Endothelial cell of umbilical vein (primary cell): ENCODE measurements at regions not wholly inside any gene's neighbourhood (a gene's known extent, or its start where the extent isn't known, plus 50 kb on each side); places are given as distances from the start of the nearest gene placed in this dataset.

Experiments used
- BruUV-seq: library from RNA; stranded (reverse); fragments of 400-500 nt; replicated peaks from 2 replicates; lab custom pipeline; 2021; lab: Mats Ljungman, UMichigan
- CTCF ChIA-PET: fragments of 300-600, 350-600 bp; sonication (Branson Sonifier 250); formaldehyde crosslinking; loops from one replicate; lab custom pipeline; 2021; ENCODE audit warnings: antibody characterized with exemption, inconsistent platforms; lab: Charles Lee
- POLR2A ChIA-PET: fragments of 300-600, 350-600 bp; sonication (Branson Sonifier 250); formaldehyde crosslinking; loops from one replicate; lab custom pipeline; 2021; ENCODE audit warnings: antibody characterized with exemption, inconsistent platforms; lab: Charles Lee
- DNase-seq: peaks from one replicate; pipeline ENCODE4 v3.0.0-alpha.2; 2011; ENCODE audit warnings: low read depth, low spot score
- FAIRE-seq: peaks from 2 replicates; lab custom pipeline; 2011; peaks lifted over from hg19 to GRCh38; lab: Jason Lieb, UNC
- H2AFZ ChIP-seq: 2 replicates; pipeline ENCODE4 v1.6.0; 2012; ENCODE audit warnings: low read depth, low read length, control low read depth, inconsistent platforms
- H3K27ac ChIP-seq: 2 replicates; pipeline ENCODE4 v1.5.1; 2011; ENCODE audit warnings: low read depth, mild to moderate bottlenecking, control low read depth, low read length, moderate library complexity; ENCODE audit not compliant: insufficient read depth
- H3K27me3 ChIP-seq, 2 experiments: 2 replicates each; pipeline versions ENCODE4 v1.6.0 to v1.6.1; 2011; ENCODE audit warnings: low read length in 2 of 2, mixed read lengths in 1 of 2; ENCODE audit not compliant: control insufficient read depth in 2 of 2, insufficient read depth in 2 of 2
- H3K36me3 ChIP-seq, 2 experiments: 2 replicates in 1 of 2; 3 replicates in 1 of 2; pipeline ENCODE4 v1.5.1; 2011; ENCODE audit warnings: low read length in 2 of 2, mild to moderate bottlenecking in 1 of 2, moderate library complexity in 1 of 2; ENCODE audit not compliant: control insufficient read depth in 2 of 2, insufficient read depth in 2 of 2; ENCODE audit errors: extremely low read depth in 1 of 2
- H3K4me1 ChIP-seq: 3 replicates; pipeline ENCODE4 v1.5.1; 2011; ENCODE audit warnings: mild to moderate bottlenecking, low read length; ENCODE audit not compliant: control insufficient read depth, insufficient read depth; ENCODE audit errors: extremely low read depth
- H3K4me2 ChIP-seq: 2 replicates; pipeline ENCODE4 v1.6.1; 2011; ENCODE audit warnings: low read length, control low read depth, mixed read lengths; ENCODE audit not compliant: insufficient read depth
- H3K4me3 ChIP-seq, 3 experiments: fragments of 200-600 bp in 1 of 3; sonication (generic), shearing (Covaris generic) in 1 of 3; replicated peaks in 1 of 3; 2 replicates each; pipeline ENCODE4 v1.5.1; 2011 to 2016; ENCODE audit warnings: control low read depth in 3 of 3, low read length in 3 of 3, mild to moderate bottlenecking in 2 of 3, inconsistent platforms in 1 of 3, low read depth in 1 of 3, moderate library complexity in 1 of 3; ENCODE audit not compliant: insufficient read depth in 1 of 3
- H3K79me2 ChIP-seq: 2 replicates; pipeline ENCODE4 v1.6.0; 2012; ENCODE audit warnings: low read length, inconsistent platforms; ENCODE audit not compliant: control insufficient read depth, insufficient read depth
- H3K9ac ChIP-seq: replicated peaks from 2 replicates; pipeline ENCODE3; 2011; ENCODE audit warnings: low read length, control low read depth; ENCODE audit not compliant: insufficient read depth; ENCODE audit errors: extremely low read depth
- H3K9me1 ChIP-seq: replicated peaks from 3 replicates; pipeline ENCODE4 v1.6.0; 2011; ENCODE audit warnings: mild to moderate bottlenecking, low read length; ENCODE audit not compliant: control insufficient read depth, insufficient read depth; ENCODE audit errors: extremely low read depth
- H3K9me3 ChIP-seq: replicated peaks from 2 replicates; pipeline ENCODE4 v1.5.1; 2012; ENCODE audit warnings: low read length, inconsistent platforms; ENCODE audit not compliant: control insufficient read depth, insufficient read depth
- H4K20me1 ChIP-seq: replicated peaks from 2 replicates; pipeline ENCODE3; 2011; ENCODE audit warnings: mild to moderate bottlenecking, low read length; ENCODE audit not compliant: control insufficient read depth, insufficient read depth; ENCODE audit errors: extremely low read depth
- CTCF ChIP-seq, 2 donors: IDR thresholded peaks; 1 replicate in 1 of 2; 2 replicates in 1 of 2; pipeline ENCODE4 v1.5.1; 2011; ENCODE audit warnings: low read length in 2 of 2, mild to moderate bottlenecking in 2 of 2, moderate library complexity in 2 of 2, control low read depth in 1 of 2, inconsistent platforms in 1 of 2, low read depth in 1 of 2; ENCODE audit not compliant: insufficient read depth in 1 of 2; ENCODE audit errors: extremely low read depth in 1 of 2
- EZH2 ChIP-seq: IDR thresholded peaks from 2 replicates; pipeline ENCODE4 v1.6.1; 2012; ENCODE audit warnings: borderline replicate concordance, low read depth, mild to moderate bottlenecking, moderate library complexity, low read length, inconsistent platforms; ENCODE audit not compliant: severe bottlenecking
- FOS ChIP-seq: IDR thresholded peaks from 2 replicates; pipeline ENCODE4 v1.6.1; 2011; ENCODE audit warnings: mild to moderate bottlenecking, low read length, moderate library complexity, borderline replicate concordance; ENCODE audit not compliant: insufficient read depth
- GATA2 ChIP-seq: IDR thresholded peaks from 2 replicates; pipeline ENCODE4 v1.7.0; 2011; ENCODE audit warnings: low read depth, mild to moderate bottlenecking, moderate library complexity, mixed read lengths, low read length; ENCODE audit not compliant: insufficient read length, insufficient read depth
- JUN ChIP-seq: IDR thresholded peaks from 2 replicates; pipeline ENCODE4 v1.6.1; 2011; ENCODE audit warnings: borderline replicate concordance, low read depth; ENCODE audit not compliant: insufficient read length, insufficient read depth
- MYC ChIP-seq: IDR thresholded peaks from one replicate; pipeline ENCODE4 v1.6.1; 2011; ENCODE audit warnings: mild to moderate bottlenecking, low read depth, low read length
- POLR2A ChIP-seq: IDR thresholded peaks from 2 replicates; pipeline ENCODE4 v1.6.1; 2012; ENCODE audit warnings: low read depth, mild to moderate bottlenecking, control low read depth, low read length
- POLR2AphosphoS5 ChIP-seq: IDR thresholded peaks from 2 replicates; pipeline ENCODE4 v1.6.1; 2012; ENCODE audit warnings: low read depth, mild to moderate bottlenecking, control low read depth, low read length, moderate library complexity; ENCODE audit not compliant: insufficient read depth
- dilution Hi-C: fragments of 300-500 bp; cut with MboI; formaldehyde crosslinking; loops from one replicate; pipeline ENCODE4 v1.15.0; 2019; ENCODE audit warnings: low sequenced_read_pairs; ENCODE audit not compliant: extremely low pct_ligation_motif_present
- intact Hi-C: fragments of 100-400 bp; cut with micrococcal nuclease; formaldehyde crosslinking; loops from one replicate; pipeline ENCODE4 v1.10.0; 2022
- TF ChIP-seq, protein P1 (sequence below): IDR thresholded peaks from 2 replicates; pipeline ENCODE4 v1.6.1; 2011; ENCODE audit not compliant: insufficient read depth, insufficient read length

GRCh38 chr6:151690768-151691562, 116.5 kb upstream of the ESR1 start:
- Histone ChIP-seq H3K9me3 (no peaks in the 10 kb centered on the region), H4K20me1 (no peaks in the 10 kb centered on the region), H3K4me2 (no peak overlapping the region), H3K27ac (no peak overlapping the region), H3K9ac (no peak overlapping the region), H3K27me3 (peaks cover 0 to 2% of the 10 kb centered on the region in 2 experiments), H3K9me1 (no peaks in the 10 kb centered on the region), H3K79me2 (no peaks in the 10 kb centered on the region), H3K4me1 (no peaks in the 10 kb centered on the region), H3K36me3 (no peaks in the 10 kb centered on the region), H2AFZ (no peak overlapping the region), H3K4me3 (no peak overlapping the region)
- no peak for FAIRE-seq
- no peak for DNase-seq
- no TSS peak for BruUV-seq
- intact Hi-C loops, result no loop called here
- TF ChIP-seq CTCF (IDR thresholded peaks at IDR 0.05; ENCODE audit: extremely low read depth in 1 of 2, insufficient read depth in 1 of 2, low read depth in 1 of 2, low read length in 2 of 2) (no peak), GATA2 (no peak), POLR2A (no peak), JUN (no peak)
- ChIA-PET POLR2A (no interaction called here), CTCF (interaction anchor here (0.9 to 3.4 kb wide), 5 partner anchors 15 to 434 kb away, joined by 3 to 11 read pairs (median 3); no protein-coding TSS in a partner anchor)
- dilution Hi-C loops, result no loop called here

DNA sequence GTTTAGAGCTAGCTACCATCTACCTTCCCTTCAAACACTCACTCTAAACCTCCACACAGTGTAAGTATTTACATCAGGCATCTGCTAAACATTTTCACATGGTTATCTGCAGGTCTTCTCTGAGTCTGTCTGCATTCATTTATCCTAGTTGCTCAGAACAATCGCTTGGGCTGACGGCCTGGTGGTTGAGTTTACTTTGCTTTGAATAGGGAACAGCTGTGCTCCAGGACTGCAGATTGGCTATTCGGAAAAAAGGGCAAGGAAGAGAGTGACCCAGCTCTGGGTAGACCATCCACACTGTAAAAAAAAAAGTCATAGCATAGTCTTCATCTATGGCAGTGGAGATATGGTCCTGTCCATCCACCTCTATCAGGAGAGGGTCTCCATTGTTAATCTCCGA, 115.3 kb upstream of the ESR1 start:
- no peaks in the 10 kb centered on the region for H3K4me1 ChIP-seq
- CTCF ChIA-PET, result interaction anchor here (1.5 kb wide), 1 partner anchor 17 kb away, joined by 3 read pairs; no protein-coding TSS in a partner anchor
- no peak overlapping the region for H3K9ac ChIP-seq
- intact Hi-C loops (no loop called here), dilution Hi-C loops (no loop called here)
- H3K9me3 ChIP-seq, result no peaks in the 10 kb centered on the region
- H3K36me3 ChIP-seq, result no peaks in the 10 kb centered on the region
- POLR2A ChIA-PET, result no interaction called here
- no peaks in the 10 kb centered on the region for H3K79me2 ChIP-seq
- no TSS peak for BruUV-seq
- H3K4me2 ChIP-seq, result no peak overlapping the region
- no peak overlapping the region for H2AFZ ChIP-seq
- DNase-seq (no peak), FAIRE-seq (no peak)
- no peaks in the 10 kb centered on the region for H3K9me1 ChIP-seq
- TF ChIP-seq EZH2, result no peak
- TF ChIP-seq CTCF (IDR thresholded peaks at IDR 0.05; ENCODE audit: extremely low read depth in 1 of 2, insufficient read depth in 1 of 2, low read depth in 1 of 2, low read length in 2 of 2), result no peak
- TF ChIP-seq MYC, result no peak
- TF ChIP-seq, protein P1, sequence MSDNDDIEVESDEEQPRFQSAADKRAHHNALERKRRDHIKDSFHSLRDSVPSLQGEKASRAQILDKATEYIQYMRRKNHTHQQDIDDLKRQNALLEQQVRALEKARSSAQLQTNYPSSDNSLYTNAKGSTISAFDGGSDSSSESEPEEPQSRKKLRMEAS, result no peak
- TF ChIP-seq FOS, result no peak
- no peak for TF ChIP-seq POLR2AphosphoS5
- no peak for TF ChIP-seq GATA2
- TF ChIP-seq POLR2A, result no peak
- H3K27me3 ChIP-seq, result peaks cover 0 to 2% of the 10 kb centered on the region in 2 experiments
- H3K4me3 ChIP-seq, result no peak overlapping the region
- no peaks in the 10 kb centered on the region for H4K20me1 ChIP-seq
- H3K27ac ChIP-seq, result no peak overlapping the region
